ENCODE measurements at regions not wholly inside any gene's neighbourhood (a gene's known extent, or its start where the extent isn't known, plus 50 kb on each side); places are given as distances from the start of the nearest gene placed in this dataset.

GRCh38 chr12:127635838-127636237, 631.1 kb upstream of the TMEM132C start:
- DNase-seq (ENCODE audit: low read depth), result no peak

GRCh38 chr12:127636882-127637281, 630.1 kb upstream of the TMEM132C start:
- DNase-seq (ENCODE audit: low read depth), result no peak

- no peak for DNase-seq (ENCODE audit: low read depth)
Measured at GRCh38 chr12:127640181-127640886, 626.6 kb upstream of the TMEM132C start.

- no peak for DNase-seq (ENCODE audit: low read depth)
Measured at GRCh38 chr12:127642208-127642607, 624.8 kb upstream of the TMEM132C start.

- DNase-seq (ENCODE audit: low read depth), result no peak
Measured at GRCh38 chr12:127648321-127648720, 618.6 kb upstream of the TMEM132C start.

GRCh38 chr12:127649961-127650360, 617.0 kb upstream of the TMEM132C start:
- no peak for DNase-seq (ENCODE audit: low read depth)

- no peak for DNase-seq (ENCODE audit: low read depth)
Measured at GRCh38 chr12:127650626-127651025, 616.3 kb upstream of the TMEM132C start.

- DNase-seq (ENCODE audit: low read depth), result no peak
Measured at GRCh38 chr12:127652281-127652680, 614.7 kb upstream of the TMEM132C start.

GRCh38 chr12:127654383-127654985, 612.5 kb upstream of the TMEM132C start:
- no peak for DNase-seq (ENCODE audit: low read depth)

GRCh38 chr12:127655691-127656090, 611.3 kb upstream of the TMEM132C start:
- no peak for DNase-seq (ENCODE audit: low read depth)

- no peak for DNase-seq (ENCODE audit: low read depth)
Measured at GRCh38 chr12:127656266-127656665, 610.7 kb upstream of the TMEM132C start.

GRCh38 chr12:127657036-127657435, 609.9 kb upstream of the TMEM132C start:
- no peak for DNase-seq (ENCODE audit: low read depth)

- no peak for DNase-seq (ENCODE audit: low read depth)
Measured at GRCh38 chr12:127660961-127661360, 606.0 kb upstream of the TMEM132C start.

- DNase-seq (ENCODE audit: low read depth), result no peak
Measured at GRCh38 chr12:127663716-127664115, 603.3 kb upstream of the TMEM132C start.

GRCh38 chr12:127664901-127665300, 602.1 kb upstream of the TMEM132C start:
- no peak for DNase-seq (ENCODE audit: low read depth)

GRCh38 chr12:127667131-127667685, 599.8 kb upstream of the TMEM132C start:
- no peak for DNase-seq (ENCODE audit: low read depth)

GRCh38 chr12:127670294-127670693, 596.7 kb upstream of the TMEM132C start:
- DNase-seq (ENCODE audit: low read depth), result no peak

- DNase-seq (ENCODE audit: low read depth), result no peak
Measured at GRCh38 chr12:127670796-127671195, 596.2 kb upstream of the TMEM132C start.

GRCh38 chr12:127675936-127676335, 591.0 kb upstream of the TMEM132C start:
- DNase-seq (ENCODE audit: low read depth), result no peak

- DNase-seq (ENCODE audit: low read depth), result peak; percentile 6
Measured at GRCh38 chr12:127677537-127678131, 589.3 kb upstream of the TMEM132C start.

GRCh38 chr12:127678945-127679344, 588.0 kb upstream of the TMEM132C start:
- no peak for DNase-seq (ENCODE audit: low read depth)

- no peak for DNase-seq (ENCODE audit: low read depth)
Measured at GRCh38 chr12:127680516-127680915, 586.5 kb upstream of the TMEM132C start.

- no peak for DNase-seq (ENCODE audit: low read depth)
Measured at GRCh38 chr12:127681151-127681754, 585.7 kb upstream of the TMEM132C start.
